ENCODE measurements at regions not wholly inside any gene's neighbourhood (a gene's known extent, or its start where the extent isn't known, plus 50 kb on each side); places are given as distances from the start of the nearest gene placed in this dataset.

- FAIRE-seq, result no peak
- Histone ChIP-seq H3K27ac (ENCODE audit: control insufficient read depth, insufficient read depth) (no peak overlapping the region), H3K36me3 (ENCODE audit: control insufficient read depth in 2 of 2, insufficient read depth in 2 of 2, low read length in 1 of 2) (no peaks in the 10 kb centered on the region), H3K79me2 (ENCODE audit: control insufficient read depth, insufficient read depth, low read length) (no peaks in the 10 kb centered on the region), H3K4me1 (ENCODE audit: control insufficient read depth, insufficient read depth, low read length) (no peaks in the 10 kb centered on the region), H3K9me3 (replicated peaks; ENCODE audit: control insufficient read depth, insufficient read depth, low read length) (no peaks in the 10 kb centered on the region), H3K27me3 (replicated peaks in 1 of 2; ENCODE audit: control insufficient read depth in 2 of 2, insufficient read depth in 2 of 2, low read length in 1 of 2) (no peaks in the 10 kb centered on the region), H3K4me3 (no peak overlapping the region), H3K9ac (ENCODE audit: control insufficient read depth, insufficient read depth, low read length) (no peak overlapping the region), H2AFZ (ENCODE audit: control insufficient read depth, low read depth, low read length) (no peak overlapping the region), H4K20me1 (ENCODE audit: control insufficient read depth, insufficient read depth) (no peaks in the 10 kb centered on the region), H3K4me2 (ENCODE audit: control insufficient read depth, insufficient read depth) (no peak overlapping the region)
- no peak for TF ChIP-seq CREM (IDR thresholded peaks at IDR 0.05; ENCODE audit: low read depth)
- no peak for TF ChIP-seq TCF3 (IDR thresholded peaks at IDR 0.05; ENCODE audit: borderline replicate concordance, insufficient read depth, low read depth, low read length)
- no peak for TF ChIP-seq ZNF24 (IDR thresholded peaks at IDR 0.05)
- TF ChIP-seq RB1 (IDR thresholded peaks at IDR 0.05; ENCODE audit: borderline replicate concordance), result peak; percentile 41; the same call in 1 of the 2 replicates
- no peak for TF ChIP-seq NR2C1 (IDR thresholded peaks at IDR 0.05)
- no peak for TF ChIP-seq IKZF2 (IDR thresholded peaks at IDR 0.05)
- TF ChIP-seq MAX (IDR thresholded peaks at IDR 0.05; ENCODE audit: low read depth, low read length), result no peak
- TF ChIP-seq MEF2A (IDR thresholded peaks at IDR 0.05; ENCODE audit: insufficient read depth, low read depth, low read length), result no peak
- peak; percentile 98 for TF ChIP-seq MEF2B (IDR thresholded peaks at IDR 0.05; ENCODE audit: partially characterized antibody, poor library complexity, severe bottlenecking)
- TF ChIP-seq BCL3 (IDR thresholded peaks at IDR 0.05; ENCODE audit: borderline replicate concordance, insufficient read depth, low read depth, low read length, poor library complexity, severe bottlenecking), result no peak
- no peak for TF ChIP-seq E2F4 (IDR thresholded peaks at IDR 0.05; ENCODE audit: low read depth, low read length)
- peak; percentile 32 for TF ChIP-seq CUX1 (IDR thresholded peaks at IDR 0.05; ENCODE audit: insufficient replicate concordance, low read depth, low read length)
- TF ChIP-seq RCOR1 (conservative IDR thresholded peaks at IDR 0.05; ENCODE audit: low read depth, low read length), result no peak
- no peak for TF ChIP-seq BCLAF1 (IDR thresholded peaks at IDR 0.05)
- ChIA-PET RAD21 (ENCODE audit: unreplicated experiment) (interaction anchor here (1.0 to 1.4 kb wide), 3 partner anchors 29 to 34 kb away, joined by 3 to 5 read pairs (median 4); no protein-coding TSS in a partner anchor), POLR2A (no interaction called here), CTCF (interaction anchor here (1.1 kb wide), 1 partner anchor 25 kb away, joined by 3 read pairs; no protein-coding TSS in a partner anchor), SMC1A (ENCODE audit: uncharacterized antibody, unreplicated experiment) (no interaction called here)
- 0% methylated on average over 2 of the region's 2 CpGs for WGBS (ENCODE audit: insufficient coverage, insufficient replicate concordance, low lambda C conversion rate, missing lambda C conversion rate)
- intact Hi-C loops (cut with micrococcal nuclease; ENCODE audit: unreplicated experiment), result no loop called here
- ATAC-seq, result peak; percentile 84
- in situ Hi-C loops (cut with MboI), result no loop called here
- no peak for DNase-seq (ENCODE audit: low read depth, low spot score)
- no TSS peak for BruUV-seq (replicated peaks)
Observed at GRCh38 chr1:191558379-191558778, 599.9 kb upstream of the RGS18 start.

All from GM12878 (cell line).